HepG2 (cell line): ENCODE measurements at regions not wholly inside any gene's neighbourhood (a gene's known extent, or its start where the extent isn't known, plus 50 kb on each side); places are given as distances from the start of the nearest gene placed in this dataset.

ENCODE experiments used
- AGO1 ChIP-seq: fragments of 200-400 bp; formaldehyde crosslinking; IDR thresholded peaks from 2 replicates; pipeline ENCODE4 v1.6.1; 2017; ENCODE audit warnings: mild to moderate bottlenecking, low read depth, low read length, moderate library complexity; ENCODE audit not compliant: poor library complexity, severe bottlenecking
- ASH2L ChIP-seq: fragments of 300-600, 200-600 bp; sonication (generic); IDR thresholded peaks from 2 replicates; pipeline ENCODE4 v1.7.0; 2017; ENCODE audit warnings: low read depth, mild to moderate bottlenecking, moderate library complexity, mixed read lengths, low read length; ENCODE audit not compliant: insufficient read length
- BRCA1 ChIP-seq: sonication (generic); formaldehyde crosslinking; IDR thresholded peaks from 2 replicates; pipeline ENCODE4 v1.4.0; 2020; ENCODE audit warnings: missing genetic modification reagents
- CERS6 ChIP-seq: sonication (generic); formaldehyde crosslinking; IDR thresholded peaks from 2 replicates; pipeline ENCODE4 v1.5.0; 2020; ENCODE audit warnings: missing genetic modification reagents
- EP300 ChIP-seq, 3 experiments: sonication (generic) in 1 of 3; formaldehyde crosslinking in 1 of 3; IDR thresholded peaks; 2 replicates each; pipeline versions ENCODE4 v1.5.1 to v1.6.1; 2011 to 2020; ENCODE audit warnings: low read depth in 2 of 3, low read length in 2 of 3, borderline replicate concordance in 1 of 3, improper control_type of control experiment in 1 of 3, mild to moderate bottlenecking in 1 of 3, missing genetic modification reagents in 1 of 3, moderate library complexity in 1 of 3
- HDAC2 ChIP-seq: sonication (generic); formaldehyde crosslinking; IDR thresholded peaks from 2 replicates; pipeline ENCODE4 v1.4.0; 2020; ENCODE audit warnings: missing genetic modification reagents
- IKZF1 ChIP-seq: fragments of 450-650 bp; IDR thresholded peaks from 2 replicates; pipeline ENCODE4 v1.7.1; 2016
- MED1 ChIP-seq: sonication (generic); formaldehyde crosslinking; IDR thresholded peaks from 2 replicates; pipeline ENCODE4 v1.4.0; 2020; ENCODE audit warnings: missing genetic modification reagents
- MIXL1 ChIP-seq: IDR thresholded peaks from 2 replicates; pipeline ENCODE4 v1.6.1; 2016
- NPAS2 ChIP-seq: sonication (generic); formaldehyde crosslinking; IDR thresholded peaks from 2 replicates; pipeline ENCODE4 v1.8.0; 2022; ENCODE audit warnings: mild to moderate bottlenecking, missing genetic modification reagents, borderline replicate concordance
- PAF1 ChIP-seq: IDR thresholded peaks from 2 replicates; pipeline ENCODE4 v1.6.1; 2016; ENCODE audit warnings: missing genetic modification reagents, missing compliant biosample characterization
- PATZ1 ChIP-seq: sonication (generic); formaldehyde crosslinking; IDR thresholded peaks from 2 replicates; pipeline ENCODE4 v1.4.0; 2020; ENCODE audit warnings: missing genetic modification reagents
- RARG ChIP-seq: sonication (generic); formaldehyde crosslinking; IDR thresholded peaks from 2 replicates; pipeline ENCODE4 v1.4.0; 2020; ENCODE audit warnings: low read depth, mild to moderate bottlenecking, missing genetic modification reagents
- RFX5 ChIP-seq: IDR thresholded peaks from 2 replicates; pipeline ENCODE4 v1.6.1; 2011; ENCODE audit warnings: low read depth, low read length, improper control_type of control experiment
- SP1 ChIP-seq, 2 experiments: fragments of 450-650 bp in 1 of 2; sonication (generic) in 1 of 2; formaldehyde crosslinking in 1 of 2; IDR thresholded peaks; 2 replicates each; pipeline versions ENCODE4 v1.4.0 to v1.6.1; 2016 to 2020; ENCODE audit warnings: missing genetic modification reagents in 1 of 2
- TARDBP ChIP-seq: sonication (generic); formaldehyde crosslinking; IDR thresholded peaks from 2 replicates; pipeline ENCODE4 v1.8.0; 2022; ENCODE audit warnings: mild to moderate bottlenecking, missing genetic modification reagents
- THAP11 ChIP-seq: IDR thresholded peaks from 2 replicates; pipeline ENCODE4 v1.6.1; 2016; ENCODE audit warnings: missing biosample characterization, missing genetic modification reagents
- TSC22D2 ChIP-seq: sonication (generic); formaldehyde crosslinking; IDR thresholded peaks from 2 replicates; pipeline ENCODE4 v1.5.1; 2020; ENCODE audit warnings: missing genetic modification reagents, mild to moderate bottlenecking, borderline replicate concordance
- U2AF2 ChIP-seq: fragments of 200-400 bp; formaldehyde crosslinking; IDR thresholded peaks from 2 replicates; pipeline ENCODE4 v1.6.1; 2017; ENCODE audit warnings: low read depth, mild to moderate bottlenecking, low read length
- ZFAT ChIP-seq: sonication (generic); formaldehyde crosslinking; conservative IDR thresholded peaks from 2 replicates; pipeline ENCODE4 v1.8.1; 2023; ENCODE audit warnings: missing genetic modification reagents, inconsistent platforms
- ZNF205 ChIP-seq: IDR thresholded peaks from 2 replicates; pipeline ENCODE4 v1.6.1; 2018; ENCODE audit warnings: missing biosample characterization, missing genetic modification reagents
- ZNF501 ChIP-seq: sonication (generic); formaldehyde crosslinking; IDR thresholded peaks from 2 replicates; pipeline ENCODE4 v1.5.1; 2020; ENCODE audit warnings: mild to moderate bottlenecking, moderate library complexity, missing genetic modification reagents
- ZNF577 ChIP-seq: sonication (generic); formaldehyde crosslinking; IDR thresholded peaks from 2 replicates; pipeline ENCODE4 v1.4.0; 2020; ENCODE audit warnings: mild to moderate bottlenecking, low read depth, missing genetic modification reagents, borderline replicate concordance
- ZNF615 ChIP-seq: sonication (generic); formaldehyde crosslinking; IDR thresholded peaks from 2 replicates; pipeline ENCODE4 v1.5.0; 2020; ENCODE audit warnings: mild to moderate bottlenecking, missing genetic modification reagents, borderline replicate concordance
- ZNF703 ChIP-seq: sonication (generic); formaldehyde crosslinking; IDR thresholded peaks from 2 replicates; pipeline ENCODE4 v1.5.1; 2020; ENCODE audit warnings: missing genetic modification reagents, mild to moderate bottlenecking, moderate library complexity, borderline replicate concordance
- ZSCAN30 ChIP-seq: sonication (generic); formaldehyde crosslinking; IDR thresholded peaks from 2 replicates; pipeline ENCODE4 v1.5.0; 2020; ENCODE audit warnings: mild to moderate bottlenecking, missing genetic modification reagents

- TF ChIP-seq ZNF501, result no peak
- TF ChIP-seq PATZ1, result peak; percentile 89
- TF ChIP-seq HDAC2 (CRISPR knock-in tag), result peak; percentile 85
- no peak for TF ChIP-seq ZNF703
- TF ChIP-seq ZFAT, result no peak
- no peak for TF ChIP-seq TSC22D2 (CRISPR knock-in tag)
- no peak for TF ChIP-seq BRCA1 (CRISPR knock-in tag)
- TF ChIP-seq RFX5, result 0 out of 2 replicates have a peak, but pooled peaks have one; percentile 17
- no peak for TF ChIP-seq RARG (CRISPR knock-in tag)
- no peak for TF ChIP-seq ZNF615
- TF ChIP-seq EP300 (IDR thresholded peaks at IDR 0.05; ENCODE audit: low read depth in 2 of 2, low read length in 2 of 2), result peak; percentile 62 to 71
- TF ChIP-seq EP300 (CRISPR knock-in tag; IDR thresholded peaks at IDR 0.05; ENCODE audit: borderline replicate concordance), result no peak; the same call in 1 of the 2 replicates
- TF ChIP-seq NPAS2 (CRISPR knock-in tag), result no peak
- no peak for TF ChIP-seq IKZF1
- TF ChIP-seq SP1 (IDR thresholded peaks at IDR 0.05), result no peak
- 0 out of 2 replicates have a peak, but pooled peaks have one; percentile 24 for TF ChIP-seq SP1 (CRISPR knock-in tag; IDR thresholded peaks at IDR 0.05)
- peak; percentile 51 for TF ChIP-seq MED1 (CRISPR knock-in tag)
- peak; percentile 10; the same call in 1 of the 2 replicates for TF ChIP-seq ZNF205 (CRISPR knock-in tag)
- peak; percentile 69 for TF ChIP-seq ASH2L
- TF ChIP-seq THAP11 (CRISPR knock-in tag), result peak; percentile 27; the same call in 1 of the 2 replicates
- TF ChIP-seq TARDBP (CRISPR knock-in tag), result peak; percentile 54
- TF ChIP-seq ZSCAN30 (CRISPR knock-in tag), result no peak
- no peak for TF ChIP-seq CERS6 (CRISPR knock-in tag)
- no peak for TF ChIP-seq PAF1
- TF ChIP-seq U2AF2, result no peak
- no peak for TF ChIP-seq MIXL1 (CRISPR knock-in tag)
- TF ChIP-seq ZNF577 (CRISPR knock-in tag), result no peak
- TF ChIP-seq AGO1, result no peak
Observed at GRCh38 chr3:188052169-188053035, 101.6 kb upstream of the LPP start (continued).
